Activated naive CD4-positive, alpha-beta T cell (primary cell): ENCODE measurements at regions not wholly inside any gene's neighbourhood (a gene's known extent, or its start where the extent isn't known, plus 50 kb on each side); places are given as distances from the start of the nearest gene placed in this dataset.
"Not testable (repeated sequence)": the region's sequence is repeated elsewhere in the genome, so short reads cannot be mapped to it uniquely, and the experiment has no call there.

Experiments used
- DNase-seq, 4 experiments: peaks; one replicate each; lab custom pipeline; 2025; lab: John Stamatoyannopoulos, UW

GRCh38 chr3:110684466-110684865 is 387.1 kb upstream of the NECTIN3 start:
- DNase-seq: no peak

GRCh38 chr3:110685630-110686029 is 386.0 kb upstream of the NECTIN3 start:
- DNase-seq: no peak

- DNase-seq: no peak
Measured at GRCh38 chr3:110686701-110687100, 384.9 kb upstream of the NECTIN3 start.

- no peak for DNase-seq
Measured at GRCh38 chr3:110687138-110687537, 384.5 kb upstream of the NECTIN3 start.

GRCh38 chr3:110697961-110698360 is 373.7 kb upstream of the NECTIN3 start:
- DNase-seq: no peak

GRCh38 chr3:110704332-110704731 is 367.3 kb upstream of the NECTIN3 start:
- not testable (repeated sequence) for DNase-seq

GRCh38 chr3:110708156-110708555 is 363.5 kb upstream of the NECTIN3 start:
- DNase-seq: no peak

GRCh38 chr3:110710156-110710555 is 361.5 kb upstream of the NECTIN3 start:
- no peak for DNase-seq

- DNase-seq: no peak
Measured at GRCh38 chr3:110710603-110711002, 361.0 kb upstream of the NECTIN3 start.

- DNase-seq: no peak
Measured at GRCh38 chr3:110711130-110711832, 360.3 kb upstream of the NECTIN3 start.

- no peak for DNase-seq
Measured at GRCh38 chr3:110711851-110712516, 359.6 kb upstream of the NECTIN3 start.

- DNase-seq: no peak
Measured at GRCh38 chr3:110727056-110727455, 344.6 kb upstream of the NECTIN3 start.

GRCh38 chr3:110731148-110731547 is 340.5 kb upstream of the NECTIN3 start:
- DNase-seq: no peak

- DNase-seq: no peak
Measured at GRCh38 chr3:110732420-110732819, 339.2 kb upstream of the NECTIN3 start.

GRCh38 chr3:110733045-110733444 is 338.6 kb upstream of the NECTIN3 start:
- no peak for DNase-seq

GRCh38 chr3:110734524-110734923 is 337.1 kb upstream of the NECTIN3 start:
- no peak for DNase-seq

- DNase-seq: no peak
Measured at GRCh38 chr3:110736332-110736731, 335.3 kb upstream of the NECTIN3 start.

- DNase-seq: no peak
Measured at GRCh38 chr3:110738531-110738930, 333.1 kb upstream of the NECTIN3 start.

- no peak for DNase-seq
Measured at GRCh38 chr3:110741891-110742290, 329.7 kb upstream of the NECTIN3 start.

- no peak for DNase-seq
Measured at GRCh38 chr3:110743202-110743601, 328.4 kb upstream of the NECTIN3 start.

- DNase-seq: no peak
Measured at GRCh38 chr3:110743984-110744383, 327.6 kb upstream of the NECTIN3 start.

GRCh38 chr3:110744723-110745122 is 326.9 kb upstream of the NECTIN3 start:
- no peak for DNase-seq

GRCh38 chr3:110749006-110749405 is 322.6 kb upstream of the NECTIN3 start:
- DNase-seq: no peak

GRCh38 chr3:110750201-110750600 is 321.4 kb upstream of the NECTIN3 start:
- DNase-seq: no peak
